A204.1 (cell line): ENCODE measurements at regions not wholly inside any gene's neighbourhood (a gene's known extent, or its start where the extent isn't known, plus 50 kb on each side); places are given as distances from the start of the nearest gene placed in this dataset.

Experiments
- FAIRE-seq: peaks from 2 replicates; lab custom pipeline; 2012; peaks lifted over from hg19 to GRCh38; lab: Jason Lieb, UNC

DNA sequence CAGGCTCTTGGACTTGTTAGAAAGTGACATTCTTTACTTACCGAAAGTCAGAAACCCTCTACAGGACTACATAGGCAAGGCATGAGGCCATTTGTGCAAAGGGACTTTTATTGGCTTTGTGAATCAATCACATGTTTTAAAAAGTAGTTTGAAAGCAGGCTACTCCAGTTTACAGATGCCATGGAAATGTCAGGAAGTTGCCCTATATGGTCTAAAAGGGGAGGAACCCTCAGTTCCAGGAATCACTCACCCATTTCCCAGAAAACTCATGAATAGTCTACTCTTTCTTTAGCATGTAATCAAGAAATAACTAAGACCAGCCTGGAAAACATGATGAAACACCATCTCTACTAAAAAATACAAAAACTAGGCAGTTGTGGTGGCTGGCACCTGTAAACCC is 51.0 kb upstream of the MKRN3 start:
- no peak for FAIRE-seq

DNA sequence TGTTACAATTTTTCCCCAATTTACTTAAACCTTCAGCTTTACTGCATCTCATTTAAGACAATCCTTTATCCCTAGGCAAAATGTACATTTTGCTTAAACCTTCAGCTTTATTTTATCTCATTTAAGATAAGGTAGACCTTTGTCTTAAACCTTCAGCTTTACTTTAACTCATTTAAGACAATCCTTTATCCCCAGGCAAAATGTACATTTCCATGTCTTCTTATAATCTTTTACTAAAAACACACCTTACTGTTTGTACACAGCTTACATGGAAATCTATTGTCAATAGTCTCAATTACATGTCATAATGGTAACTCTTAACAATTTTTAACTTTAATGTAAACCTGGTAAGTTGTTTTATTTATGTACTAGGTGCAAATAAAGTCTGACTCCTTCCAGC is 58.7 kb upstream of the MKRN3 start:
- no peak for FAIRE-seq

DNA sequence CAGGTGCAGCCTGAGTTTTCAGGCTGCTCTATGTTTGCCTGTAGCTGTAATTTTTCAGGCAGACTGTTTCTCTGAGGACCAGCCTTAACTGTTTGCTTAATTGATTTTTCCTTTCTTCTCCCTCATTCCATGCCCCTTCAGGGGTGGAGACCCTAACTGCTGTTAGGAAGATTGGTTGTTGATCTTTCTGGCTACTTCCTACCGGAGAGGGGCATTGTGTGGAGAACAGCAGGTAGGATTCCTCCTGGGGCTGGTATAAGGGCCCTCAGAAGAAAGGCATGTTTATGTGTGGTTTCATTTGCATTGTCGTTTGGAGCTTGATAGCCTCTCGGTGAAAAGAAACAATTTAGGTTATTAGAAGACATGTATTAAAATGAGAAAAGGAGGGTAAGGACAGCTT is 56.9 kb upstream of the GOLGA6L2 start:
- FAIRE-seq: no peak

DNA sequence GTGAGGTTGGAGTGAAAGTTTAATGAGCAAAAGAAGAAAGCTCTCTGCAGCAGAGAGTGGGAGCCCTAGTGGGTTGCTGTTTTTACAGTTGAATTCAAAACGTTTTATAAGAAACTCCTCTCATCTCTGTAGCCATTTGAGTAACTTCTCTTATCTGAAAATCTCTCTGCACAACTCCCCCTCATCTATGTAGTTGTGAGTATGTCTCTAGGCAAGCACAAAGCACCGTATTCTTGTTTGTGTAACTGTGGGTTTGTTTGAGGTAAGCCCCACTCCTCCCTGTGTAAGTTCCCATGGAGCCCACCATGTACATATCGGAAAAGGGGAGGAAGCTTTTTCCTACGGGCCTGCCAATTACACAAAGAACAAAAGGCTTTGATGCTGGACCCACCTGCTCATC is 56.5 kb upstream of the GOLGA6L2 start:
- no peak for FAIRE-seq

DNA sequence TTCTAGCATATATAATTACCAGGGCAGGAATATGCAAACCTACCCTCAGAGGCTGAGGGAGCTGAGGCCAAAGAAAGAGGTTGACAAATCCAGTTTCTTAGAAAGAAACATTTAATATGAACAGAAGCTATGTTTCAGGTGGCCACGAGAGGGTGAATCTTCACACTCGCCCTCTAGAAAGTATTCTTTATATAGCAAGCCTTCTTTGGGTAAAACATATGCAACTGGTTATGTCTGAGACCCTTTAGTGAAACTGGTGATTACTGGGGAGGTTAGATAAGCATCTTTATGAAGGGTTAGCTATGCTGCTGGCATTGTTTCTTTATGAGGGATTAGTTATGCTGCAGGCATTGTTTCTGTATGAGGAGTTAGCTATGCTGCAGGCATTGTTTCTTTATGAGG is 50.7 kb upstream of the GOLGA6L2 start:
- peak; percentile 81 for FAIRE-seq
